ENCODE measurements at regions not wholly inside any gene's neighbourhood (a gene's known extent, or its start where the extent isn't known, plus 50 kb on each side); places are given as distances from the start of the nearest gene placed in this dataset.

DNA sequence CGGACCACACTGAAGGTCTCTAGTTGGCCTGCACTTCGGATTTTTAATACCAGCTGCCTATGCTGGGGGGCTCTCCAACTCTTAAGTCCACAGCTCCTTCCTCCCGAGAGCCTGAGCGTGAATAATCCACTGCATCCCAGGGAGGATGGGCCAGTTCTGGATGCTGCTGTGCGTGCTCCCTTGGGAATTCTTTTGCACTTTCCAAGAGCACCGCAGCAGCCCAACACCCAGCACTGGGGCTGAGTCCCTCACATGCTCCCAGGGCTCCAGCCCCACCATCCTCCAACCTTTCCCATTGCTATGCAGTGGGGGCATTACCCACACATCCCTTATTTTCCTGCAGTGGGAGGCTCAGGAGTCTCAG, 136.4 kb upstream of the IQSEC1 start:
- Histone ChIP-seq H3K36me3 (ENCODE audit: low read depth) (no peaks in the 10 kb centered on the region), H3K9me3 (ENCODE audit: insufficient read depth, low read depth) (no peaks in the 10 kb centered on the region), H3K4me3 (no peak overlapping the region), H3K9me2 (ENCODE audit: insufficient read depth) (no peaks in the 10 kb centered on the region), H2AFZ (no peak overlapping the region), H3K79me2 (ENCODE audit: low read depth) (no peaks in the 10 kb centered on the region), H3K27me3 (ENCODE audit: insufficient read depth, low read depth) (no peaks in the 10 kb centered on the region), H3K4me1 (replicated peaks; ENCODE audit: insufficient read depth) (no peaks in the 10 kb centered on the region), H3F3A (ENCODE audit: insufficient read depth, low read depth) (no peaks in the 10 kb centered on the region; the same call in 1 of the 2 replicates), H3K27ac (no peak overlapping the region), H4K20me1 (ENCODE audit: insufficient read depth) (no peaks in the 10 kb centered on the region), H3K4me2 (no peak overlapping the region)
- no TSS peak for BruUV-seq (replicated peaks)
- TF ChIP-seq EZH2 (IDR thresholded peaks at IDR 0.05; ENCODE audit: low read depth): no peak
- TF ChIP-seq, protein P1, sequence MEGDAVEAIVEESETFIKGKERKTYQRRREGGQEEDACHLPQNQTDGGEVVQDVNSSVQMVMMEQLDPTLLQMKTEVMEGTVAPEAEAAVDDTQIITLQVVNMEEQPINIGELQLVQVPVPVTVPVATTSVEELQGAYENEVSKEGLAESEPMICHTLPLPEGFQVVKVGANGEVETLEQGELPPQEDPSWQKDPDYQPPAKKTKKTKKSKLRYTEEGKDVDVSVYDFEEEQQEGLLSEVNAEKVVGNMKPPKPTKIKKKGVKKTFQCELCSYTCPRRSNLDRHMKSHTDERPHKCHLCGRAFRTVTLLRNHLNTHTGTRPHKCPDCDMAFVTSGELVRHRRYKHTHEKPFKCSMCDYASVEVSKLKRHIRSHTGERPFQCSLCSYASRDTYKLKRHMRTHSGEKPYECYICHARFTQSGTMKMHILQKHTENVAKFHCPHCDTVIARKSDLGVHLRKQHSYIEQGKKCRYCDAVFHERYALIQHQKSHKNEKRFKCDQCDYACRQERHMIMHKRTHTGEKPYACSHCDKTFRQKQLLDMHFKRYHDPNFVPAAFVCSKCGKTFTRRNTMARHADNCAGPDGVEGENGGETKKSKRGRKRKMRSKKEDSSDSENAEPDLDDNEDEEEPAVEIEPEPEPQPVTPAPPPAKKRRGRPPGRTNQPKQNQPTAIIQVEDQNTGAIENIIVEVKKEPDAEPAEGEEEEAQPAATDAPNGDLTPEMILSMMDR (conservative IDR thresholded peaks at IDR 0.05): no peak
- CTCF ChIA-PET: no interaction called here
- no peak for DNase-seq
- intact Hi-C loops (cut with micrococcal nuclease; ENCODE audit: unreplicated experiment): no loop called here
- POLR2A ChIA-PET (ENCODE audit: unreplicated experiment): no interaction called here

DNA sequence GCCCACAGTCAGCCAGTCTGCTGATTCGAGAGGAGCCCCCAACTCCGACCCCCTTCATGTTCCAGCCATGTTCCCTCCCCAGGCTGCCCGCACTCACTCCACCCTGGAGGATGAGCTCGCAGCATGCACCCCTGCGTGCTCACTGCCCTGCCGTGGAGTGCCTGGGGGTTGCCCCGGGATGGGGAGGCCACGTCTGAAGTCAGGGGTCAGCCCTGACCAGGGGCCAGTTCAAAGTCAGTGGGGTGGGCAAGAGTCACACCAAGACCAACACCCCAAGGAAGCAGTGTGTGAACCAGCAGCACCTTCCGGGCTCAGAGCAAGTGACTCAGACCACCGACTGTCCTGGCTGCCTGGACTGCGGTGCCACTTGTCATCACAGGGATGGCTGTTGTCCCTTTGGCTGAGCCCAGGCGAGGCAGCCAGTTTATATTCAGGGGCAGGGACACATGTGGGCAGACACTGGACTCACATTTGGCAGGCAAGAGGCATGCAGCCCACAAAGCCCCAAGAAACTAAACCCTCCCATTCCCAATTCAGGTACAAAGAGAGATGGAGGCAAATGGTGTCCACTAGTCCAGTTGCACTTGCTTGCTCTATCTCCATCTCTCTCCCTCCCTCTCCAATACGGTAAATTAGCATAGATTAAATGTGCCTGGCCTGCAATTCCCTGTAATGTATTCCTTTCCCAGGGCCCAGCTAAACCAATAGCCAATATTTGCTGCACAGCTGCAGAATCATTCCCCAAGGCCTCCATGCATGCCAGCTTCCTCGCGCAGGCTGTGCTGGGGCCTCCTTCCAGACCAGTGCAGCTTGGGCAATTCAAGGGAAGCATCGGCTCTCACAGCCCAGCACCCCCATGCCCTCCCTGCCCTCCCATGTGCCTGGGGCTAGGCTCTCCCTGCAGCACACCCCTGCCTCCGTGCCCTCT, 135.7 kb upstream of the IQSEC1 start:
- H3K79me2 ChIP-seq (ENCODE audit: low read depth): no peaks in the 10 kb centered on the region
- H3K4me1 ChIP-seq (replicated peaks; ENCODE audit: insufficient read depth): no peaks in the 10 kb centered on the region
- no peak for DNase-seq
- no peaks in the 10 kb centered on the region; the same call in 1 of the 2 replicates for H3F3A ChIP-seq (ENCODE audit: insufficient read depth, low read depth)
- BruUV-seq (replicated peaks): no TSS peak
- ChIA-PET CTCF (no interaction called here), POLR2A (ENCODE audit: unreplicated experiment) (no interaction called here)
- no peaks in the 10 kb centered on the region for H4K20me1 ChIP-seq (ENCODE audit: insufficient read depth)
- H3K27ac ChIP-seq: no peak overlapping the region
- no peak overlapping the region for H2AFZ ChIP-seq
- no peaks in the 10 kb centered on the region for H3K9me2 ChIP-seq (ENCODE audit: insufficient read depth)
- H3K4me2 ChIP-seq: no peak overlapping the region
- TF ChIP-seq EZH2 (IDR thresholded peaks at IDR 0.05; ENCODE audit: low read depth): no peak
- TF ChIP-seq, protein P1 (conservative IDR thresholded peaks at IDR 0.05): no peak
- no peaks in the 10 kb centered on the region for H3K27me3 ChIP-seq (ENCODE audit: insufficient read depth, low read depth)
- no peak overlapping the region for H3K4me3 ChIP-seq
- H3K36me3 ChIP-seq (ENCODE audit: low read depth): no peaks in the 10 kb centered on the region
- intact Hi-C loops (cut with micrococcal nuclease; ENCODE audit: unreplicated experiment): no loop called here
- no peaks in the 10 kb centered on the region for H3K9me3 ChIP-seq (ENCODE audit: insufficient read depth, low read depth)

DNA sequence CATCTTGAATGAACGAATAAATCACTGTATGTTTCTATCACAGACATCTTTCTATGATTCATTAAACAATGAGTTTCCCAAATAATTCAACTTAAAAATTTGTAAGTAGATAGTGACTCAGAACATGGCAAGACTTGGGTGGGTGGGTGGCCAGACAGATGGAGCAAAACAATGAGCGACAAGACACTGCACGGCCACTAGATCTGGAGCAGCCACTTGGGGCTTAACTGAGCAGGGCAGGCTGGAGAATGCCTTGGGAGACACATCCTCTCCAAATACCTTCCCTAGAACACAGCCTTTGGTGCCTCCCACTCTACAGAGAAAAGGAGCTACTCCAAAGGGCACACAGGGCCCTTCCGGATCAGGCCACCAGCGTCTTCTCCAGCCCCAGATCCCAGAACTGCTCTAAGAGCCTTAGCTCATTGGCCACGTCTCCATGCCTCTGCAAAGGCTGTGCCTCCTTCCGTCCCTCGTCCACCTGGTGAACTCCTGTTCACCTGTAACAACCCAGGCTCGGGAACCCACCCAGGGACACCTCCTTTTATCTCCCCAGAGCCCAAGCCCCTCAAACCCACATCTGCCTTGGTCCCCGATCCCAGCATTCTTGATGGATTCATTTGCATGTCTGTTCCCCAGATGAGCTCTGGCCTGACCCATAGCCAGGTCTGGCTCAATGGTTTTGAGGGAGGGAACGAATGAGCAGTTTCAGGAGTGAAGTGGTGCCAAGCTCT, 134.9 kb upstream of the IQSEC1 start:
- Histone ChIP-seq H3K27me3 (ENCODE audit: insufficient read depth, low read depth) (no peaks in the 10 kb centered on the region), H3K4me1 (replicated peaks; ENCODE audit: insufficient read depth) (no peaks in the 10 kb centered on the region), H3K27ac (no peak overlapping the region), H3K9me2 (ENCODE audit: insufficient read depth) (no peaks in the 10 kb centered on the region), H3K36me3 (ENCODE audit: low read depth) (no peaks in the 10 kb centered on the region), H3F3A (ENCODE audit: insufficient read depth, low read depth) (no peaks in the 10 kb centered on the region; the same call in 1 of the 2 replicates), H3K4me3 (no peak overlapping the region), H4K20me1 (ENCODE audit: insufficient read depth) (no peaks in the 10 kb centered on the region), H2AFZ (no peak overlapping the region), H3K79me2 (ENCODE audit: low read depth) (no peaks in the 10 kb centered on the region), H3K4me2 (no peak overlapping the region), H3K9me3 (ENCODE audit: insufficient read depth, low read depth) (no peaks in the 10 kb centered on the region)
- no peak for TF ChIP-seq EZH2 (IDR thresholded peaks at IDR 0.05; ENCODE audit: low read depth)
- TF ChIP-seq, protein P1 (conservative IDR thresholded peaks at IDR 0.05): no peak
- POLR2A ChIA-PET (ENCODE audit: unreplicated experiment): no interaction called here
- CTCF ChIA-PET: no interaction called here
- no TSS peak for BruUV-seq (replicated peaks)
- intact Hi-C loops (cut with micrococcal nuclease; ENCODE audit: unreplicated experiment): no loop called here
- DNase-seq: no peak
